ENCODE measurements at regions not wholly inside any gene's neighbourhood (a gene's known extent, or its start where the extent isn't known, plus 50 kb on each side); places are given as distances from the start of the nearest gene placed in this dataset.

DNA sequence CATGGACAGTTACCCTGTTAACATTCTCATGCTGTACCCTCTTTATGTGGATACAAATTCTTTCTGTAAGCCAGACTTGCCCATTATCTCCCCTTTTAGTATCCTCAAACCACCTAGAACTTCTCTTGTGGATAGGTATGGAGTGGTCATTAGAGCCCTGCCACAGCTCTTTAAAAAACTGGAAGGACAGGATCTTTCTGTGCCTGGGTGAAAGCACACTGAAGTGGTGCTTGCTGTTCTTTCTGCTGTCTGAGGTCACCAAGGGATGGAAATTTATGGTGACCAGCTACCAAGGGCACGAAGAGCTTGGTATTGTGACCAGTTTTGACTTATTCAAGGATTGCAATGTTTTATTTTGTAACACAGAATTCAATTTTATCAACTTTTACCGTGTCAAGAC lies 344.2 kb downstream of the CBLL2 start:
- H3K4me3 ChIP-seq (ENCODE audit: low read depth, low read length) = no peak overlapping the region
- TF ChIP-seq, protein P1, sequence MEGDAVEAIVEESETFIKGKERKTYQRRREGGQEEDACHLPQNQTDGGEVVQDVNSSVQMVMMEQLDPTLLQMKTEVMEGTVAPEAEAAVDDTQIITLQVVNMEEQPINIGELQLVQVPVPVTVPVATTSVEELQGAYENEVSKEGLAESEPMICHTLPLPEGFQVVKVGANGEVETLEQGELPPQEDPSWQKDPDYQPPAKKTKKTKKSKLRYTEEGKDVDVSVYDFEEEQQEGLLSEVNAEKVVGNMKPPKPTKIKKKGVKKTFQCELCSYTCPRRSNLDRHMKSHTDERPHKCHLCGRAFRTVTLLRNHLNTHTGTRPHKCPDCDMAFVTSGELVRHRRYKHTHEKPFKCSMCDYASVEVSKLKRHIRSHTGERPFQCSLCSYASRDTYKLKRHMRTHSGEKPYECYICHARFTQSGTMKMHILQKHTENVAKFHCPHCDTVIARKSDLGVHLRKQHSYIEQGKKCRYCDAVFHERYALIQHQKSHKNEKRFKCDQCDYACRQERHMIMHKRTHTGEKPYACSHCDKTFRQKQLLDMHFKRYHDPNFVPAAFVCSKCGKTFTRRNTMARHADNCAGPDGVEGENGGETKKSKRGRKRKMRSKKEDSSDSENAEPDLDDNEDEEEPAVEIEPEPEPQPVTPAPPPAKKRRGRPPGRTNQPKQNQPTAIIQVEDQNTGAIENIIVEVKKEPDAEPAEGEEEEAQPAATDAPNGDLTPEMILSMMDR (IDR thresholded peaks at IDR 0.05; ENCODE audit: low read depth, low read length) = no peak

GRCh38 chrX:22627576-22627975 lies 354.9 kb downstream of the CBLL2 start:
- no peak overlapping the region for H3K27ac ChIP-seq
- no peaks in the 10 kb centered on the region for H3K9me3 ChIP-seq (ENCODE audit: severe bottlenecking)
- DNase-seq = no peak
- no peaks in the 10 kb centered on the region for H3K36me3 ChIP-seq
- H3K4me3 ChIP-seq (ENCODE audit: low read depth, low read length) = no peak overlapping the region
- H3K27me3 ChIP-seq (ENCODE audit: insufficient read depth, low read depth, severe bottlenecking) = peaks cover 6% of the 10 kb centered on the region
- TF ChIP-seq, protein P1 (IDR thresholded peaks at IDR 0.05; ENCODE audit: low read depth, low read length) = no peak

More for the DNA sequence above, 344.2 kb downstream of the CBLL2 start:
- no peak for DNase-seq
- Histone ChIP-seq H3K27me3 (ENCODE audit: insufficient read depth, low read depth, severe bottlenecking) (no peaks in the 10 kb centered on the region), H3K9me3 (ENCODE audit: severe bottlenecking) (no peaks in the 10 kb centered on the region), H3K27ac (no peak overlapping the region), H3K36me3 (no peaks in the 10 kb centered on the region)

DNA sequence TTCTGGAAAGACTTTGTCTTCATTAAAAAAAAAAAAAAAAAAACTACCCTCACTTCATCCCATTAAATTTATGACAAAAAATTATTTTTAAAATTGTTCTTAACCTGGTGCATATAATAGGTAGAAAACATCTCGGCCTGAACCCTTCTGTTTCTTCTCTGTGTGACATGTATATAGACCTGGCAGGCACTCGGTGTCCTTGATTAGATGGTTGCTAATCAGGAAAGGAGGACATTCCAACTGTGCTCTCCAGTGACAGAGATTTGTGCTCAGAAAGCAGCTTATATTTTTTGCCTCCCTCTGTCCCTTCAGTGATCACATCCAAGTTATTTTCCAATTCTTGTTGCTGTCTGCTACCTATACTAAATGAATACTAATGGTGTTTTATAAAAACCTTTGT lies 355.6 kb downstream of the CBLL2 start:
- Histone ChIP-seq H3K9me3 (ENCODE audit: severe bottlenecking) (no peaks in the 10 kb centered on the region), H3K27me3 (ENCODE audit: insufficient read depth, low read depth, severe bottlenecking) (peaks cover 6% of the 10 kb centered on the region), H3K27ac (no peak overlapping the region), H3K36me3 (no peaks in the 10 kb centered on the region), H3K4me3 (ENCODE audit: low read depth, low read length) (no peak overlapping the region)
- TF ChIP-seq, protein P1 (IDR thresholded peaks at IDR 0.05; ENCODE audit: low read depth, low read length) = no peak
- no peak for DNase-seq

- Histone ChIP-seq H3K36me3 (no peaks in the 10 kb centered on the region), H3K9me3 (ENCODE audit: severe bottlenecking) (no peaks in the 10 kb centered on the region), H3K27me3 (ENCODE audit: insufficient read depth, low read depth, severe bottlenecking) (peaks cover 6% of the 10 kb centered on the region), H3K27ac (no peak overlapping the region), H3K4me3 (ENCODE audit: low read depth, low read length) (no peak overlapping the region)
- DNase-seq = no peak
- TF ChIP-seq, protein P1 (IDR thresholded peaks at IDR 0.05; ENCODE audit: low read depth, low read length) = no peak
Observed at GRCh38 chrX:22629105-22629725, 356.5 kb downstream of the CBLL2 start.

DNA sequence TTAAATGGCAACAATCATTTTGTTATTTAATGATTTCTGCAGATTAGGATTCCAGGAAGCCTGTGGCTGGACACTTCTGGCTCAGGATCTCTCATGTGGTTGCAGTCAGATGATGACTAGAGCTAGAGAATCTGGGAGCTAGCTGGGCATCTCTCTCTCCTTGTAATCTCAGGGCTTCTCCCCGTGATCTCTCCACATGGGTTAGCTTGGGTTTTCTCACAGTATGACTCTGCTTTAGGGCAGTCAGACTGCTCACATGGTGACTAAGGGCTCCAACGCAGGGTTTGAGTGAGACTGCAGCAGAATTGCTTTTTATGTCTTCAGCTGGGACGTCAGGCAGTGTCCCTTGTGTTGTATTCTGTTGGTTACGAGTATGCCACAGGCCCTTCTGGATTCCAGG lies 361.4 kb downstream of the CBLL2 start:
- TF ChIP-seq, protein P1 (IDR thresholded peaks at IDR 0.05; ENCODE audit: low read depth, low read length) = no peak
- Histone ChIP-seq H3K27ac (no peak overlapping the region), H3K9me3 (ENCODE audit: severe bottlenecking) (no peaks in the 10 kb centered on the region), H3K4me3 (ENCODE audit: low read depth, low read length) (no peak overlapping the region), H3K27me3 (ENCODE audit: insufficient read depth, low read depth, severe bottlenecking) (peaks cover 6% of the 10 kb centered on the region), H3K36me3 (no peaks in the 10 kb centered on the region)
- DNase-seq = no peak

- TF ChIP-seq, protein P1 (IDR thresholded peaks at IDR 0.05; ENCODE audit: low read depth, low read length) = no peak
- H3K9me3 ChIP-seq (ENCODE audit: severe bottlenecking) = no peaks in the 10 kb centered on the region
- H3K27ac ChIP-seq = no peak overlapping the region
Observed at GRCh38 chrX:22634751-22635150, 362.0 kb downstream of the CBLL2 start.

More at GRCh38 chrX:22634751-22635150, 362.0 kb downstream of the CBLL2 start:
- H3K27me3 ChIP-seq (ENCODE audit: insufficient read depth, low read depth, severe bottlenecking) = peaks cover 3% of the 10 kb centered on the region
- H3K4me3 ChIP-seq (ENCODE audit: low read depth, low read length) = no peak overlapping the region
- H3K36me3 ChIP-seq = no peaks in the 10 kb centered on the region
- DNase-seq = no peak

Data from WERI-Rb-1 (cell line).